HG03575 (cell line): ENCODE measurements at regions not wholly inside any gene's neighbourhood (a gene's known extent, or its start where the extent isn't known, plus 50 kb on each side); places are given as distances from the start of the nearest gene placed in this dataset.
"Not testable (repeated sequence)": the region's sequence is repeated elsewhere in the genome, so short reads cannot be mapped to it uniquely, and the experiment has no call there.

Source experiments
- ATAC-seq: cut with Tn5 transposase; IDR thresholded peaks from one replicate; pipeline ENCODE4 v1.9.1; 2021; ENCODE audit not compliant: unreplicated experiment, insufficient number of reproducible peaks, low FRiP score; ENCODE audit errors: extremely low read depth

GRCh38 chr5:58018016-58018415 is 441.9 kb downstream of the PLK2 start:
- ATAC-seq: no peak

- ATAC-seq: no peak
Observed at GRCh38 chr5:58016877-58017276, 443.0 kb downstream of the PLK2 start.

GRCh38 chr5:58016358-58016757 is 443.5 kb downstream of the PLK2 start:
- no peak for ATAC-seq

DNA sequence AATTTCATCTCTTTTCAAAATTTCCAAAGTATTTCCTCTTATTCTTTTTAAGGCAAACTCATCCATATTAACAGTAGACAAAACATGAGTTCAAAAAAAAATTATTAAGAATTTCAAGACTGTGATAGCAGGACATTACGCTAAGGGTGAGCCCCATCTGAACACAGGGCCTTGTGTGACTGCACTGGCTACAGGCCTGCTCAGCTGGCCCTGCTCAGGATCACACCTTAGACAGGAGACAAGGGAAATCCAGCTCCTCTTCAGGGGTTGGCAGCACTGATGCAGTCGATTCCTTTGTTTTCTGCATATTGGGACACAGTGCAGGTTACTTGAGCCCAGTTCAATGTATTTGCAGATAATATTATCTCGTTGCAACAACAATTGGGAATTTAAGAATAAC is 444.7 kb downstream of the PLK2 start:
- no peak for ATAC-seq

DNA sequence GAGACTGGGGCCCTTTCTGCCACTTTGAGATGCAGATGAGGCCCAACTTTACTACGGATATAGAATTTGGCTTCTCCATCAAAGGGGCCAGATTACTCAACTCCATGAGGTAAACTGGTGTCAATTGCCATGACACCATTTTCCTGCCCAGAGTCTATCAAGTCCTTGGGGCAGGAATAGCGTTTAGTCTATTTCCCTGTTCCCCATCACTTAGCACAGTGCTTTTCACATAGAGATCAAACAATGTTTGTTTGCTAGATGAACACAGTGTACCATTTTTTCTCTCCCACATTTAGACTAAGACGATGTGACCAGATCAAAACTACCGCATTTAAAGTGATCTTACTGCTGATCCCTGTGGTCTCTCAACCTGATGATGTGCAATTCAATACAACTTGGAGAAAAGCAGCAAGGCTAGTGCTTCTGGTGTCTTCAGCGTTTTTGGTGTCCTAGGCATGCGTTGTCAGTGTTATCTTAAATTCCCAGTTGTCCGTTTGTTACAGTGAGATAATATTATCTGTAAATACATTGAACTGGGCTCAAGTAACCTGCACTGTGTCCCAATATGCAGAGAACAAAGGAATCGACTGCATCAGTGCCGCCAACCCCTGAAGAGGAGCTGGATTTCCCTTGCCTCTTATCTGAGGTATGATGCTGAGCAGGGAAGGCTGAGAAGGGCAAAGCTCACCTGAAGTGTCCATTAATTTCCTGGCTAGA is 446.2 kb downstream of the PLK2 start:
- no peak for ATAC-seq

DNA sequence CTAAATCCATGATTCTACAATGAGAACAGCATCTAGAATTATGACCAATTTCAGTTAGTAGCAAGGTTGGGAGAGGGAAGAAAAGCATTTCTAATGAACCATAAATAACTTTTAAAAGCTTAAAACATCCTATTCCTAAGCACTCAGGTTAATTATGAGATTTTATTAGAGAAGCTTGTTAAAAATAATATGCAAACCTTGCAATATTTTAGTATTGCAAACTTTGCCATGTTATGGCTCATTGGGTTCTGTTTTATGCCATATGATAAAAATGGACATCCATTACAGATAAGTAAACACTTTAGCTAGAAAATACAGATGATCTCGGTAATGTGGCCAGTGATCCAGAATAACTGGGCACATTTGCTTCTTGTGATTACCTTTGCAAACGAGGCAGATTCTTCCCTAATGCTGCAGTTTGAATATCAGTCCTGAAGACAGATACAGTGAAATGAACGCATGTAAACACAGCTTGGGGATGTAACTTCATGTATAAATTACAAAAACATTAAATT is 447.0 kb downstream of the PLK2 start:
- ATAC-seq: no peak

DNA sequence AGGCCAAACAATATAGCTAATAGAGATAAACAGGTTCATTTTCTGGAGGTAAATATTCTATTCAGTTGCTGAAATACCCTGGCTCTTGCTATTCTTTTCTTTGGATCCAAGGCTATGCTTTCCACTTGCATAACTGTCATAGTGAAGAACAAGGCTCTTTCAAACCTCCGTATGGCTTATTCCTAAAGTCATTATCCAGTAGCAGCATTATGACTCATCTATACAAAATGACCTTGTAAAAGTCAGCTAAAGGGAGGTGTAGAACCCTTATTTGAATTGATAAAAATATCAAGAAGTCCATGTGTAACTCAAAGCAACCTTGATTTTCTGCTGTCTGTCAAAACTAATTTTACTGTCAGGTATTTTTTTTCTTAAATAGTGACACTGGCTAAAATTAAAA is 447.8 kb downstream of the PLK2 start:
- ATAC-seq: no peak

DNA sequence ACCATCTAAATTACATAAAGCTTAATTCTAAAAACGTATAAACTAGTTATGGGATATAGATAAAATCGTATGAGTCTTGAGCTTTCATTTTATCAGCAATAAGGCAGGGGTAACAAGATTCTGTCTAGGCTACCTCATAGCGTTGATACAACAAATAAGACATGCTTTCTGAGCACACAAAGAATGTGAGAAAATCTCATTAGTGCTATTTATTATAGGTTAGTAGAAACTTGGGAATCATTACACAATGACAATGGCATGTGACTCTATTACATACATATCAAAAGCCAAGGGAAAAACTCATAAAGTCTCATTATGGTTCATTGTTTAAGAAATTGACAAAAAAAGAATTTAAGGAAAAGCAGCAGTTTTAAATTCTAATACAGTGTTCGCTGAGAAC is 448.6 kb downstream of the PLK2 start:
- ATAC-seq: no peak

- ATAC-seq: no peak
Observed at GRCh38 chr5:58009754-58010153, 450.1 kb downstream of the PLK2 start.

DNA sequence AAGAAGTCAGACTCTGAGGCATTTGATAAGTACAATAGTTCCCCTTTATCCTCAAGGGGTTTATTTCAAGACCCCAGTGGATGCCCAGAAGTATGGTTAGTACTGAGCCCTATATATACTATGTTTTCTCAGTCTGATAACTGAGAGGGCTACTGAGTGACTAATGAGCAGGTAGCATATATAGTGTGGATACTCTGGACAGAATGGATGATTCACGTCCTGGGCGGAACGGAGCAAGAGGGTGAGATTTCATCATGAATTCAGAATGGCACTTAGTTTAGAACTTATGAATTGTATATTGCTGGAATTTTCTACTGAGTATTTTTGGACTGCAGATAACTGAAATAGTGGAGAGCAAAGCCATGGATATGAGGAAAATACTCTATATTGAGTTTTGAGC is 457.6 kb downstream of the PLK2 start:
- ATAC-seq: no peak

- ATAC-seq: no peak
Observed at GRCh38 chr5:57993866-57994265, 466.0 kb downstream of the PLK2 start.

- no peak for ATAC-seq
Observed at GRCh38 chr5:57989378-57989777, 470.5 kb downstream of the PLK2 start.

GRCh38 chr5:57988813-57989212 is 471.1 kb downstream of the PLK2 start:
- ATAC-seq: no peak

- ATAC-seq: no peak
Observed at GRCh38 chr5:57987552-57987951, 472.3 kb downstream of the PLK2 start.

DNA sequence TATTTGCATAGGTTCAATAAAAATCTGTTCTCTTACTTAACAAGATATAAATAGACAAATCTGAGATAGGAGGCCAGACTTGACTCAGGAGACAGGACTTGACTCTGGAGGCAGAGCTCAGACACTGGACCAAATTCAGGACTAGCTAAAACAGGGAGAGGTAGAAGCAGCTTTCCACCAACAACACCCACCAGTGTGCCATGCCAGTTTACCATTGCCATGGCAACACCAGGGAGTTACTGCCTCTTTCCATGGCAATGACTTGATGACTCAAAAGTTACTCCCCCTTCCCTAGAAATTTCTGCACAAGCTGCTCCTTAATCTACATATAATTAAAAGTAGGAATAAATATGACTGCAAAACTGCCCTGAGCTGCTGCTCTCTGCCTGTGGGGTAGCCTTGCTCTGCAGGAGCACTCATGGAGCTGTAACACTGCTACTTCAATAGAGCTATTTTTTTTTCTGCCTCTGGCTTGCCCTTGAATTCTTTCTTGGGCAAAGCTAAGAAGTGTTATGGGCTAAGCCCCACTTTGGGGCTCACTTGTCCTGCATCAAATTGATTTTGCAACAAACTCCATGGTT is 473.0 kb downstream of the PLK2 start:
- no peak for ATAC-seq

DNA sequence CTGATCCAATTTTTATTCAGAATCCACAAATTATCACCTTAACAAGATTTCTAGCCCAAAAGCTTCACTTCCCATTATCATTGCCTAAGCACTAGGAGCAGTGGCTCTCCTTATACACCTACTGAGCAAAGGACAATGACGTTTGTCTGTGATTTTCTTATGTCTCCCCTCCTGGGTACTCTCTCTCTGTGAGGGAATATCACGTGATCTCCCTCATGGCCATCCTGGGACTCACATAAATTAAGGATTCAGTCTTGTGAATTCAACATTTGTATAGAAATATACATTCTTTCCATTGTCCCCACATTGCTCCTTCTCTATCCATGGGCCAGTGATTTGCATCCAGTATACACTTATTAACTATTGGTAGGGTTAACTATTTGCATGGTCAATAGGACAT is 476.5 kb downstream of the PLK2 start:
- ATAC-seq: no peak

- ATAC-seq: no peak
Observed at GRCh38 chr5:57979671-57980070, 480.2 kb downstream of the PLK2 start.

DNA sequence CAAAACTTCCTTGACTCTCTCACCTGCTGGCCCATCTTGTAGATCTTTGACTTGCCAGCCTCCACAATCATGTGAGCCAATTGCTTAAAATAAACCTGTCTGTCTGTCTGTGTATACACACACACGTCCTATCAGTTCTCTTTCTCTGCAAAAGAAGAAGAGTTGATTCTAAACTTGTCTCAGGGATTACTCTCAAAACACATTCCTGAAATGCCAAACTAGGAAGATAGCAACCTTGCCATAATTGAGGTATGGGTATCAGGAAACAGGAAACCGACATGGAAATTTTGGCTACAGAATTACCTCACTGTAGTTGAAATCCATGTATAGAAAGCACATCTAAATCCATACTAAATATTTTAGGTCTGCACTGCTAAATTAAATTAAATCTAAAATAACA is 483.4 kb downstream of the PLK2 start:
- no peak for ATAC-seq

- not testable (repeated sequence) for ATAC-seq
Observed at GRCh38 chr5:57972099-57972498, 487.8 kb downstream of the PLK2 start.

DNA sequence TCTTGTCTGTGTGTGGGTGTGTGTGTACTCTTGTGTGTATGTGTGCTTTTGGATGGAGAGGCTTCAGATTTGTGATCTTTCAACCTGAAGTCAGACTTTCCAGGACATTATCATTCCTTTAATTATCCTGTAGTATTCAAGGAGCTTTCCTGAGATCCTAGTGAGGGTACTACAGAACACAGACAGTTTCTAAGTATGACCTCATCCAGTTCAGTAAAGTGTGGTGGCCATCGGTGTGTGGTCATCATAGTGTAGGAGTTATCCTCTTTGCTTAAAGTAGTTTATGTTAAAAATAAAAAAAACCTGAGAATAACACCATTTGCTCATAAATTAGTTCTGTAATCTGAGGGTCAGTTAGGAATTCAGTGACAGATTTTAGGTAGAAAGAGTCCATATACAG is 478.0 kb upstream of the ACTBL2 start:
- no peak for ATAC-seq

DNA sequence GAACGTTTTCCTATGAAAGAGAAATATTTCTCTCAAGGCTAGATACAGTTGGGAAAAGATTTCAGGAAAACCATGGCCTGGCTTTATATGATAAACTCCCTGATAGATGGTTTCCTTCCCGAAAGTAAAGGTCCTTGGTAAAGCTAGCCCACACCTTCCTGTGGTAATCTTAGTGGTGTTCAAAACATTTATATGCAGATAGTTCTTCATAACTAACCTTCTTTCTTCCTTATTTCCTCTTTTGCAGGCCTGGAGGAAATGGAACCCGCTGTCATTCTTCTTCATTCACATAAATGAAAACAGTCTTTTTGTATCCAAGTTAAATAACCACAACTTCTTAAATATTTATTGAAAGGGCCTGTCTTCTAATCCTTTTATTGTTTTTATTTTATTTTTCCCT is 474.0 kb upstream of the ACTBL2 start:
- ATAC-seq: no peak
